Neuronal stem cell (in vitro differentiated cells): ENCODE measurements at regions not wholly inside any gene's neighbourhood (a gene's known extent, or its start where the extent isn't known, plus 50 kb on each side); places are given as distances from the start of the nearest gene placed in this dataset.

Source experiments
- DNase-seq: peaks from one replicate; pipeline ENCODE4 v3.0.0-alpha.2; 2013; ENCODE audit warnings: low spot score
- H2AFZ ChIP-seq: one replicate; pipeline ENCODE4 v1.6.1; 2013; ENCODE audit warnings: mild to moderate bottlenecking, low read length, inconsistent platforms
- H2AK5ac ChIP-seq: 2 replicates; pipeline ENCODE4 v1.6.1; 2013; ENCODE audit warnings: low read depth, mild to moderate bottlenecking, inconsistent platforms, low read length, moderate library complexity, mixed read lengths
- H2BK120ac ChIP-seq: 2 replicates; pipeline ENCODE4 v1.6.1; 2013; ENCODE audit warnings: low read depth, mild to moderate bottlenecking, inconsistent platforms, low read length, moderate library complexity, mixed read lengths
- H2BK12ac ChIP-seq: one replicate; pipeline ENCODE4 v1.6.1; 2013; ENCODE audit warnings: low read length, inconsistent platforms
- H2BK15ac ChIP-seq: 2 replicates; pipeline ENCODE4 v1.6.1; 2013; ENCODE audit warnings: mild to moderate bottlenecking, low read length, inconsistent platforms, mixed read lengths
- H2BK5ac ChIP-seq: one replicate; pipeline ENCODE4 v1.6.1; 2013; ENCODE audit warnings: inconsistent platforms, mild to moderate bottlenecking, low read length, moderate library complexity
- H3K14ac ChIP-seq: one replicate; pipeline ENCODE4 v1.6.1; 2013; ENCODE audit warnings: low read length, inconsistent platforms
- H3K18ac ChIP-seq: 2 replicates; pipeline ENCODE4 v1.6.1; 2013; ENCODE audit warnings: low read length, inconsistent platforms
- H3K23ac ChIP-seq: 2 replicates; pipeline ENCODE4 v1.6.1; 2013; ENCODE audit warnings: low read depth, mild to moderate bottlenecking, mixed read lengths, low read length, inconsistent platforms; ENCODE audit not compliant: poor library complexity
- H3K27ac ChIP-seq: replicated peaks from 3 replicates; pipeline ENCODE4 v1.5.1; 2013; ENCODE audit warnings: low read length, inconsistent platforms
- H3K27me3 ChIP-seq, 3 experiments: 2 replicates each; pipeline ENCODE4 v1.6.1; 2013; ENCODE audit warnings: low read length in 3 of 3, mild to moderate bottlenecking in 2 of 3, inconsistent platforms in 1 of 3, low read depth in 1 of 3, mixed read lengths in 1 of 3, moderate library complexity in 1 of 3; ENCODE audit not compliant: control insufficient read depth in 3 of 3, insufficient read depth in 3 of 3
- H3K36me3 ChIP-seq, 2 donors: replicated peaks in 1 of 2; 2 replicates each; pipeline ENCODE4 v1.6.1; 2013; ENCODE audit warnings: low read length in 2 of 2; ENCODE audit not compliant: control insufficient read depth in 2 of 2, insufficient read depth in 2 of 2
- H3K4ac ChIP-seq: 2 replicates; pipeline ENCODE4 v1.6.1; 2013; ENCODE audit warnings: inconsistent platforms, mild to moderate bottlenecking, low read length, moderate library complexity
- H3K4me1 ChIP-seq, 2 donors: 1 replicate in 1 of 2; 2 replicates in 1 of 2; pipeline ENCODE4 v1.6.1; 2013; ENCODE audit warnings: low read length in 2 of 2, low read depth in 1 of 2; ENCODE audit not compliant: control insufficient read depth in 2 of 2, insufficient read depth in 1 of 2
- H3K4me2 ChIP-seq: one replicate; pipeline ENCODE4 v1.6.1; 2013; ENCODE audit warnings: mild to moderate bottlenecking, low read length, inconsistent platforms; ENCODE audit not compliant: insufficient read depth, poor library complexity, severe bottlenecking
- H3K4me3 ChIP-seq, 2 donors: 2 replicates each; pipeline ENCODE4 v1.5.1; 2013; ENCODE audit warnings: low read length in 2 of 2, mild to moderate bottlenecking in 2 of 2, inconsistent platforms in 1 of 2, moderate library complexity in 1 of 2
- H3K79me1 ChIP-seq: one replicate; pipeline ENCODE4 v1.6.1; 2013; ENCODE audit warnings: low read depth, mild to moderate bottlenecking, inconsistent platforms, low read length, moderate library complexity
- H3K9ac ChIP-seq: one replicate; pipeline ENCODE4 v1.6.1; 2013; ENCODE audit warnings: mild to moderate bottlenecking, low read depth, low read length, inconsistent platforms; ENCODE audit not compliant: poor library complexity
- H3K9me3 ChIP-seq, 2 donors: replicated peaks in 1 of 2; 2 replicates each; pipeline versions ENCODE3 to v1.6.1; 2013; ENCODE audit warnings: low read length in 2 of 2, mild to moderate bottlenecking in 2 of 2, inconsistent platforms in 1 of 2, low read depth in 1 of 2, mixed read lengths in 1 of 2, moderate library complexity in 1 of 2; ENCODE audit not compliant: control insufficient read depth in 2 of 2, insufficient read depth in 1 of 2
- H4K8ac ChIP-seq: one replicate; pipeline ENCODE4 v1.6.1; 2013; ENCODE audit warnings: low read depth, mild to moderate bottlenecking, inconsistent platforms, low read length, moderate library complexity
- H4K91ac ChIP-seq: one replicate; pipeline ENCODE4 v1.6.1; 2013; ENCODE audit warnings: low read length, low read depth, mild to moderate bottlenecking, inconsistent platforms; ENCODE audit not compliant: poor library complexity
- WGBS, 2 donors: extraction: QIAGEN DNeasy Blood & Tissue Kit; methylation state at CpG; one replicate each; pipeline ENCODE4 v1.1.7; 2013; ENCODE audit warnings: missing lambda C conversion rate in 2 of 2, mixed read lengths in 1 of 2; ENCODE audit not compliant: insufficient read length in 2 of 2, insufficient replicate concordance in 1 of 2; ENCODE audit errors: extremely low coverage in 2 of 2; 5-methylcytosine and 5-hydroxymethylcytosine counted together

- H2BK120ac ChIP-seq, result no peak overlapping the region
- H3K27ac ChIP-seq, result no peak overlapping the region
- H3K36me3 ChIP-seq, result no peaks in the 10 kb centered on the region
- no peak overlapping the region for H2AFZ ChIP-seq
- no peak overlapping the region for H3K4me2 ChIP-seq
- DNase-seq, result no peak
- no peak overlapping the region for H3K9ac ChIP-seq
- no peaks in the 10 kb centered on the region for H3K9me3 ChIP-seq
- H3K18ac ChIP-seq, result no peak overlapping the region
- H3K4ac ChIP-seq, result no peak overlapping the region
- H2BK15ac ChIP-seq, result no peak overlapping the region
- H2AK5ac ChIP-seq, result no peak overlapping the region
- H3K14ac ChIP-seq, result no peak overlapping the region
- no peak overlapping the region for H3K4me3 ChIP-seq
- H3K27me3 ChIP-seq, result no peaks in the 10 kb centered on the region
- H3K79me1 ChIP-seq, result no peaks in the 10 kb centered on the region
- no peak overlapping the region for H4K8ac ChIP-seq
- no peak overlapping the region for H2BK12ac ChIP-seq
- H2BK5ac ChIP-seq, result no peak overlapping the region
- no peaks in the 10 kb centered on the region for H3K4me1 ChIP-seq
- WGBS, 2 donors, result no CpG with 5 or more reads among the region's 2 CpGs
- H3K23ac ChIP-seq, result no peak overlapping the region
- no peak overlapping the region for H4K91ac ChIP-seq
Observed at GRCh38 chr7:130814778-130815335, 80.8 kb upstream of the KLF14 start.

DNA sequence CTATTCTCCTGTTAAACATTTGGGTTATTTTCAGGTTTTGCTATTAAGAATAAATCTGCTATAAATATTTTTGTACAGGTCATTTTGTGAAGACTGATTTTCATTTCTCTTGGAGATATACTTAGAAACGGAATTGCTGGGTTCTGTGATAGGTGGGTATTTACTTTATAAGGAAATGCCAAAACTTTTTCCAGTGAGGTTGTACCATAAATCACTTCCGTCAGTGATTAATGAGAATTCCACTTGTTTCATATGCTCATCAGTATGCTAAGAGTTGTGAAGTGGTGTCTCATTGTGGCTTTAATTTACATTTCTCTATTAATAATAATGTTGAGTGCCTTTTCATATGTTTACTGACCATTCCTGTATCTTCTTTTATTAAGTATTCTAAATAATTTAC is 84.0 kb upstream of the KLF14 start:
- H4K91ac ChIP-seq, result no peak overlapping the region
- H2BK12ac ChIP-seq, result no peak overlapping the region
- no peak overlapping the region for H4K8ac ChIP-seq
- no peak for DNase-seq
- H3K27me3 ChIP-seq, result no peaks in the 10 kb centered on the region
- H2BK120ac ChIP-seq, result no peak overlapping the region
- no peak overlapping the region for H3K23ac ChIP-seq
- no peak overlapping the region for H3K27ac ChIP-seq
- no peak overlapping the region for H2BK5ac ChIP-seq
- peaks cover 0 to under 1% of the 10 kb centered on the region in 2 donors for H3K9me3 ChIP-seq
- no peak overlapping the region for H3K9ac ChIP-seq
- H3K4me1 ChIP-seq, result peaks cover 0 to under 1% of the 10 kb centered on the region in 2 donors
- H3K4me2 ChIP-seq, result no peak overlapping the region
- H2BK15ac ChIP-seq, result no peak overlapping the region
- H2AK5ac ChIP-seq, result no peak overlapping the region
- H3K79me1 ChIP-seq, result no peaks in the 10 kb centered on the region
- WGBS, 2 donors, result no CpG with 5 or more reads among the region's 2 CpGs
- H3K18ac ChIP-seq, result no peak overlapping the region
- no peak overlapping the region for H3K4me3 ChIP-seq
- no peak overlapping the region for H3K14ac ChIP-seq
- H3K36me3 ChIP-seq, result no peaks in the 10 kb centered on the region
- H2AFZ ChIP-seq, result no peak overlapping the region
- no peak overlapping the region for H3K4ac ChIP-seq

DNA sequence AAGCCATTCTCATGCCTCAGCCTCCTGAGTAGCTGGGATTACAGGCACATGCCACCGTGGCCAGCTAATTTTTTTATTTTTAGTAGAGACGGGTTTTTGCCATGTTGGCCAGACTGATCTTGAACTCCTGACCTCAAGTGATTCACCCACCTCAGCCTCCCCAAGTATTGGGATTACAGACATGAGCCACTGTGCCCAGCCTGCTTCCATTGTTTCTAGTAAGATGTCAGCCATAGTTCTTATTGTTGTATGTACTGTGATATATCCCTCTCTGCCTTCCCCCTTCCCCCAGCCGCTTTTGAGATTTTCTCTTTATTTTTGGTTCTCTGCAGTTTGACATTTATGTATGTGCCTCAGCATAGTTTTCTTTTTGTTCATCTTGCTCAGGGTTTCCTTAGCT is 87.9 kb upstream of the KLF14 start:
- H3K4me2 ChIP-seq, result no peak overlapping the region
- H3K14ac ChIP-seq, result no peak overlapping the region
- H2BK5ac ChIP-seq, result no peak overlapping the region
- H3K27ac ChIP-seq, result no peak overlapping the region
- no peak overlapping the region for H3K9ac ChIP-seq
- no peak overlapping the region for H2BK15ac ChIP-seq
- peaks cover 2 to 3% of the 10 kb centered on the region in 2 donors for H3K9me3 ChIP-seq
- H3K4me1 ChIP-seq, result peaks cover 0 to 2% of the 10 kb centered on the region in 2 donors
- no peaks in the 10 kb centered on the region for H3K36me3 ChIP-seq
- H3K4me3 ChIP-seq, result no peak overlapping the region
- WGBS, 2 donors, result no CpG with 5 or more reads among the region's 3 CpGs
- H3K4ac ChIP-seq, result no peak overlapping the region
- H3K23ac ChIP-seq, result no peak overlapping the region
- no peak for DNase-seq
- no peak overlapping the region for H2BK120ac ChIP-seq
- H4K8ac ChIP-seq, result no peak overlapping the region
- no peaks in the 10 kb centered on the region for H3K79me1 ChIP-seq
- no peak overlapping the region for H3K18ac ChIP-seq
- no peaks in the 10 kb centered on the region for H3K27me3 ChIP-seq
- H4K91ac ChIP-seq, result no peak overlapping the region
- no peak overlapping the region for H2BK12ac ChIP-seq
- H2AFZ ChIP-seq, result no peak overlapping the region
- no peak overlapping the region for H2AK5ac ChIP-seq

DNA sequence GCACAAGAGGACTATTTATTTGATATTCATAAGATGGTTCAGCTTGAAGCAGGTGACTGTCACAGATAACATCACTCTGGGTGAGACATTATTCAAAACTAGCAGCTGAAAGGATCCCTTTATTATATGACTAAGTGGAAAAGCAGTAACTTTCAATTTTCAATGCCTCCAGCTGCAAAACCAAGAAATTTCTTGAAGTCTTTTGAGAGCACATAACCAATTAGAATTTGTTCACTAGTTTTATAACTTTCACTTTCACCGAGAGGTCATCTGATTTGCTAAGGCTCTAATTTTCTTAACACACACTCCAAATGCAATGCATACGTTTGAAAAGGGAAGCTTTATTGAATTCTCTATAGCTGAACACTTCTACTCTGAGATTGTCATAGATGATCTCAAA is 88.6 kb upstream of the KLF14 start:
- H3K14ac ChIP-seq, result no peak overlapping the region
- no CpG with 5 or more reads among the region's 2 CpGs for WGBS, 2 donors
- no peaks in the 10 kb centered on the region for H3K27me3 ChIP-seq
- no peaks in the 10 kb centered on the region for H3K36me3 ChIP-seq
- H2BK5ac ChIP-seq, result no peak overlapping the region
- no peak overlapping the region for H3K18ac ChIP-seq
- no peak overlapping the region for H2BK120ac ChIP-seq
- H3K4me1 ChIP-seq, result peaks cover 0 to 2% of the 10 kb centered on the region in 2 donors
- H3K4me3 ChIP-seq, result no peak overlapping the region
- H4K8ac ChIP-seq, result no peak overlapping the region
- no peak overlapping the region for H3K4ac ChIP-seq
- H3K9ac ChIP-seq, result no peak overlapping the region
- H2BK15ac ChIP-seq, result no peak overlapping the region
- no peak overlapping the region for H3K27ac ChIP-seq
- H2AK5ac ChIP-seq, result no peak overlapping the region
- peaks cover 2 to 3% of the 10 kb centered on the region in 2 donors for H3K9me3 ChIP-seq
- no peaks in the 10 kb centered on the region for H3K79me1 ChIP-seq
- no peak overlapping the region for H3K23ac ChIP-seq
- no peak overlapping the region for H2AFZ ChIP-seq
- H2BK12ac ChIP-seq, result no peak overlapping the region
- no peak for DNase-seq
- H3K4me2 ChIP-seq, result no peak overlapping the region
- no peak overlapping the region for H4K91ac ChIP-seq
